ENCODE measurements at regions not wholly inside any gene's neighbourhood (a gene's known extent, or its start where the extent isn't known, plus 50 kb on each side); places are given as distances from the start of the nearest gene placed in this dataset.
"Not testable (repeated sequence)": the region's sequence is repeated elsewhere in the genome, so short reads cannot be mapped to it uniquely, and the experiment has no call there.

- no peak for DNase-seq (ENCODE audit: low spot score)
These were observed 420.9 kb upstream of the MGMT start for GRCh38 chr10:129046065-129046681.

DNA sequence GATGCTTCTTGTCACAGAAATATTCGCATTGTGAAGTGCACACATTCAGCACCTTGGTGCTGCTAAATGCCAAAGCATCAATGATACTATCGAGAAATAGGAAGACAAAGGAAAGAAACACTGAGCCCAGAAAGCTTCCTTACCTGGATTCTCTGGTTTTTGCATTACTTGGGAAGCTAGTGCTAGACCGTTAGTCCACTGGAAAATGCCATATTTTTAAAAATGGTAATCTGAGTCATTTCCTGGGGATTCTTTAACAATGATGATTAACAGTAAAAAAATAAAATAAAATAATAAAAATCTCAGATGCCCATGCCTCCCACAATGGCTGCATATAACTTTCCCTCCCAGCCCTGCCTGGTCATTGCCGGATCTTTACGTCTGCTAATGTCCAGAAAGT lies 420.1 kb upstream of the MGMT start:
- DNase-seq (ENCODE audit: low spot score): no peak

- DNase-seq (ENCODE audit: low spot score): no peak
These were observed 419.4 kb upstream of the MGMT start for GRCh38 chr10:129047600-129047999.

GRCh38 chr10:129048513-129048912 lies 418.5 kb upstream of the MGMT start:
- DNase-seq (ENCODE audit: low spot score): no peak

- no peak for DNase-seq (ENCODE audit: low spot score)
These were observed 417.5 kb upstream of the MGMT start for GRCh38 chr10:129049501-129049900.

DNA sequence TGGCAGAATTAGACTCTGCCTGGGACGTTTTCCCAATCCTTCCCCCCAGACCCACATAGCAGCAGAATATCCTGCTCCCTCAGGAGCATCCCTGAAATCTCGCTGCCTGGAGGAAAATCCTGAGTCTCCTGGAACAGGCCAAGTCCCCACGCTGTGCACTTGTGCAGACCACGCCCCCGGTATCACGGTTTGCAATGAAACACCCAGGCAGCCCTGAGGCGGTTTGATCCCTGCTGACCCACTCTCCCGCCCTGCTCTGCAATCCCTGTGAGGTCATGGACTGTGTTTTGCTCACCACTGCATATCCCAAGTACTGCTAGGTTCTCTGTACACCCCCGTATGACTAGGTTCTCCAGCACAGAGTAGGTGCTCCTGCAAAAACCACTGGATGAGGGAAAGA lies 411.8 kb upstream of the MGMT start:
- no peak for DNase-seq (ENCODE audit: low spot score)

GRCh38 chr10:129055986-129056385 lies 411.1 kb upstream of the MGMT start:
- DNase-seq (ENCODE audit: low spot score): no peak

DNA sequence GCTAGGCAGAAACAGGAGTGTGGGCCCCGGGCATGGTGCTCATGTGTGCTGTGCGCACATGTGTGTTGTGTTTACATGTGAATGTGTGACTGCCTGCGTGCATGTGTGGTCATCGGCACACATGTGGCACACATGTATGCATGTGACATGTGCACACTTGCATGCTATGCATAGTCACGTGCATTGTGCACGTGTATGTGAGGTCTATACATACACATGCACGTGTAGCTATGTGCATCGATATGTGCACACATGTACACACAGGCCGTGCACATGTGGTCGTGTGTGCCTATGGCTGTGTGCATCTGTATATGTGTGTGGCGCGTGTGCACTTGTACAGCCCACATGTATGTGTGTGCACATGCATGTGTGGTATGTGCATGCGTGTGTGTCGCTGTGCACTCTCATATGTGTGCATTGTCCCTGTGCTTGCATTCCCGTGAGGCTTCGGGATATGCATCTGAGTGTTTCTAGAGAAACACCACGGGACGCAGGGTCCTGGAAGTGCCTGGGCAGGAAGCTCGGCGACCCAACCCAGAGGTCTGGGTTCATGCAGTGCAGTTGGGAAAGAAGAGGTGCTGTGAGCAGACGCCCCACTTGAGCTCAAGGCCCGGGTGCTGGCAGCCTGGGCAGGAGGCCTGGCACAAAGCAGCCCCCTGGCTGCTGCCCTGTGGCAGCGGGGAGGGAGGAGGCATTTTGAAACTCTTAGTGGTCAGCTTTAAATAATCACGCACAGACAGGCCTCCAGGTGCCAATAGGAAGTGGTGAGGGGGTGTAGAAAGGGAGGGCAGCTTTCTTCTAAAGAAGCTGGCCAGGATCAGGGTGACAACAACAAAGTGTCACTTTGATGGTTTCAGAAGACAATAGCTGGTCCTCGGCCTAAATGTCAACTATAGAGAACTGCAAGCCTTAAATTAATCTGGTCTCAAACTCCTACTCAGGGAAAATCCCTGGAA lies 410.0 kb upstream of the MGMT start:
- DNase-seq (ENCODE audit: low spot score): no peak

- DNase-seq (ENCODE audit: low spot score): no peak
These were observed 409.0 kb upstream of the MGMT start for GRCh38 chr10:129057856-129058663.

DNA sequence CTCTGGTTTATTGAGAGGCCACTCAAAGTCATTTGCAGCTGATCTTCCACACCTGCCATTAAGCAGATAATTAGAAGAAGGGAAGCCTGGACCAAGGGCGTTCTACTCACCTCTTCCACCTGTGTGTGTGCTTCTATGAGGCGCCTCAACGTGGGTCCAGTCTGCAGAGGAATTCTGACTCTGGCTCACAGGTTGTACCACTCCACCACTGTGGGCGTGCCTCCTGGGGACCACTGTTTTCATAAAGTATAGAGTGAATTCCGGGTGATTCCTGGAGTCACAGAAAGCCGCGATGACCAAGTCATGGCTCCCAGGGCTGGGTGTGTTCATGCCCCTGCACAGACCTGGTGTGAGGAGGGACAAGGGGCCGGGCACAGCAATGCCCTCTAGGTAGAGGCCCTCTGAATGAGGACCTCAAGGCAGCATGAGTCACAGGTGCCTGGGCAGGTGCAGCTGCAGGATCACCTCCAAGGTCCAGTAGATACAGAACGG lies 408.3 kb upstream of the MGMT start:
- no peak for DNase-seq (ENCODE audit: low spot score)

DNA sequence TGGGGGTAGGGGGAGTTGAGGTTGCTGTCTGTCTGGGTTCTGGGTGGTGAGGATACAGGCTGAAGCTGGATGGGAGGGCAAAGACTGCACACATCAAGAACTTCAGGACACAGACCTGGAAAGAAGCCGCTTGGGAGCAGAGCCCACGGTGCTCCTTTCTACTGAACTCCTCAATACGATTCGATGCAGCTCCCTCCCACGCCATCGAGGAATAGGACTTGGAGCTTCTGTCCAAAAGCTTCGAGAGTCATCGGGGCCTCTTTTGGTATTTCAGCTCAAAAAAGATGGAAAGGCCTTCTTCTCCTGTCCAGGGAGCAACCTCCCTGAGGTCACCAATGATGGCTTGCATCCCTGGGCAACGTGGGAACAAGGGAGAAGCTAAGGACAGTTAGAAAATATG lies 407.1 kb upstream of the MGMT start:
- DNase-seq (ENCODE audit: low spot score): no peak

DNA sequence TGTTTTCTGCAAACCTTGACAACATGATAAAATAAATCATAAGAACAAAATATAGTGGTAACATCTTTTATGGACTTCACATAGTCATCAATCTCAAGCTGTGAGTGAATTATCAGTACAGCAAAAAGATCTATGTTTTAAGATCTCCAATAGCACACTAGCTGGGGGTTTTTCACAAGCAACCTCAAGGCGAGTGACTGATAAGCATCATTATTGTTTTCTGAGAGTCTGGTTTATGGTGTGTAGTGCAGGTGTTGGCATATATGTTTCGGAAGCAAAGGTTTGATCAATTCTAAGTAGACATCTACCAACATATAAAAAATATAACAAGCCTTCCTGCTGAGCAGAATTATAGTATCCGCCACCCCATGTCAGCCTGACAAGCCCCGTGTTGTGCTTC lies 403.8 kb upstream of the MGMT start:
- DNase-seq (ENCODE audit: low spot score): no peak

DNA sequence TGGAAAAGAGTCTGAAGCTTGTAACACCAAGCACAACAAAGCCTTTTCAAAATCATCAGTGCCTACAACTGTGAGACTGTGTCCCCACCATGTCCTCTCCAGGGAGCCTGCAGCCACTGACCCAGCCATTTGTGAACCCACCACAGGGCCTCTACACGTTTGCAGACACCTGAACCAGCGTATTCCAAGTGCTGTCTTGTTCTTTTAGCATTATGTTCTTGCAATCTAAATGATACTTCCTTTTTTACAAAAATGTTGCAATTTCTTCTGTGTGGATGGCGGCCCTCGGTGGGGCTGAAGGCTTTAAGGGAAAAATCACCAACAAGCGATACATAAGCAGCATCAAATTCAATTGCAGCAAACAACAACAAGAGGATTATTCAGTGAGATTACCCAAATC lies 403.2 kb upstream of the MGMT start:
- DNase-seq (ENCODE audit: low spot score): no peak

DNA sequence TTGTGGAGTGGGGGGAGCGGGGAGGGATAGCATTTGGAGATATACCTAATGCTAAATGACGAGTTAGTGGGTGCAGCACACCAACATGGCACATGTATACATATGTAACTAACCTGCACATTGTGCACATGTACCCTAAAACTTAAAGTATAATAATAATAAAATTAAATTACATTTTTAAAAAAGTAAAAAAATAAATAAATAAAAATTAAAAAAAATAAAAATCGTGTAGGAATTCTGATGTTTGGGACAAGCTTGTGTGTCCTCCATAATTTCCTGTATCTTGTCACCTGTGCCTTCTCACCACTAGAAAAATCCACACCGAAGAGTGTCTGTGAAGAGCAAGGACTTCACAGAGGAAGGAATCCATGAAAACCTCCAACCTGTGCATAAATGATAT lies 400.5 kb upstream of the MGMT start:
- not testable (repeated sequence) for DNase-seq (ENCODE audit: low spot score)

GRCh38 chr10:129071411-129071810 lies 395.6 kb upstream of the MGMT start:
- not testable (repeated sequence) for DNase-seq (ENCODE audit: low spot score)

- DNase-seq (ENCODE audit: low spot score): no peak
These were observed 392.1 kb upstream of the MGMT start for GRCh38 chr10:129074939-129075338.

DNA sequence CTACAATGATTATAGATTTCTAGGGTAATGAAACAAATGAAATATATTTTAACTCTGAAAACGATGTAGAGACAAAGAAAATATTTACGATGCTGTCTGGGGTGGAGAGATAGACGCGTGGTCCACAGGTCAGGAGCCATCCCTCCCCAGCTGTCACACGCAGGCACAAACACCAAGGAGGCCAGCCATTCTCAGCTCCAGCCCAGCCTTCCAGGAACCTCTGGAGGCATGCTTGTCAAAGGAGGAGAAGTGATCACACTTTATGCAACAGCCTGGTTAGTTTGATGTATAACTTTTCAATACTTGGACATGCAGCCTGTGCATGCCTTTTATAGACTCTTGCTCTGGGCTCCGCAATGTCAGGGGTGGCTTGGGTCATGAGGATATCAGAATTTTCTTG lies 391.5 kb upstream of the MGMT start:
- DNase-seq (ENCODE audit: low spot score): no peak

DNA sequence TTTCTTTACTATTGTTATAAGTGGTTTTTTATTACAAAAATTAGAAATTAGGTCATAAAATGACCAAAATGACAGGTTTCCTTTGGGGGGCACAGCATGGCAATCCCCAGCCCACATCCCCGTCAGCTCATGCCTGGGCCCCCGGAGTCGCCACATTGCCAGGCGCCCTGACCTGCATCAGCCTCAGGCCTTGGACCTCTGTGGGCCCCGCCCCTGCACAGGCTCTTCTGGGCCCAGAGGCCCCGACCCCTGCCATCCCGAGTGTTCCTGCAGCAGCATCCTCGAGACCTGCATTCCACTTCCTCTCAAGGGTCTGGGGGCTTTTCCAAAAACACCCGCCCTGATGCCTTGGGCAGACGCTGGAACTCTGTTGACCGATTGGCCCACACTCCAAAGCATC lies 391.1 kb upstream of the MGMT start:
- DNase-seq (ENCODE audit: low spot score): no peak

DNA sequence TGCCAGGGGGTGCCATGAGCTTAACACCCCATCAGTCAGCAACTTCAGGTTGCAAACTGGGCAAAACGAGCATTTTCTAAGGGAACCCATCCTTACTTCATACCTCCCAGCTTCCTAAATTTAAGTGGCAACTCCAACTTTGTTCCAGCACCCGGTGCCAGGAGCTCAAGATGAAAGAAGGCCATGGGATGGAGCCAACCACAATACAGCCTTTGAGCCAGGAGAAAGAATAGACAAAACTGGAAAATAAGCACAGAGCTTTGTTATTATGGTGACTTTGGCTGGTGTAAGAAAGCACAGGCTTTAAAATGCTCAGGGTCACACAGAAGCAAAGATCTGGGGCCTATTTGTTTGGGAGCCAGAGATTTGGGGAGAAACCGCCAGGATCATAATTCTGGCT lies 388.7 kb upstream of the MGMT start:
- DNase-seq (ENCODE audit: low spot score): no peak

DNA sequence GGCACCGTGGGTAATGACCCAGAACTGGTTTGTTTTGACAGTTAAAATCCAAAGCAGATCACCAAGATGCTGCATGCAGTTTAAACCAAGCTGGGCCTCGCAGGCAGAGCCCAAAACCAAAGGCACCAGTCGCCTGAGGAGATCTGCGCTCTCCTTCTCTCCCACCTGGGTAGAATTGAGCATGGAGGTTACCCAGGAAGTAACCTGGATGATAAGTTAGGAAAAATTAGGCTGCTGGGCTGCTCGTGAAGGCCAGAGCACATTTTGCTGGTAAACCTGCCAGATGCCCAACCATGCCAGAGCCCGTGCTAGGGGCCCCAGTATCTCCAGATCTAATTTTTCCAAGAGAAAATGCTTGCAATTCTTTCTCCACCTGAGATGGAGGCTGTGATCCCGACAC lies 388.3 kb upstream of the MGMT start:
- DNase-seq (ENCODE audit: low spot score): no peak

DNA sequence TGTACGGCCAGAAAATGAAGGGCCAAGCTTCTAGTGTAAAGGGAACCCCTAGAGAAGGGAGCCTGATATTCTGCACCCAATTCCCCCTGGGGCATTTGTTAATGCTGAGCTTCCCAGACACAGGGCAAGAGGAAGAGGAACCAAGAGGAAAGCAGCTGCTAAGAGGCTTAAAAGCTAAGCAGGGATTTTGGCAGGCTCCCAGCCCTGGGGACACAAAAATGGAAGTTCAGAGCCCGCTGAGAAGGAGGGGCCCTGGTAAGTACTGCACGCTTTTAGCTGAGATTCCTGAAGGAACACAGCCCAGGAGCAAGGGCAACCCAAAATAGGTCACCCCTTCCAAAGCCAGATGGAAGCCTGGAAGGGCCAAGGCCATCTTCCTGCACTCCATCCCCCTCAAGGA lies 387.3 kb upstream of the MGMT start:
- no peak for DNase-seq (ENCODE audit: low spot score)

GRCh38 chr10:129085811-129086210 lies 381.2 kb upstream of the MGMT start:
- no peak for DNase-seq (ENCODE audit: low spot score)

DNA sequence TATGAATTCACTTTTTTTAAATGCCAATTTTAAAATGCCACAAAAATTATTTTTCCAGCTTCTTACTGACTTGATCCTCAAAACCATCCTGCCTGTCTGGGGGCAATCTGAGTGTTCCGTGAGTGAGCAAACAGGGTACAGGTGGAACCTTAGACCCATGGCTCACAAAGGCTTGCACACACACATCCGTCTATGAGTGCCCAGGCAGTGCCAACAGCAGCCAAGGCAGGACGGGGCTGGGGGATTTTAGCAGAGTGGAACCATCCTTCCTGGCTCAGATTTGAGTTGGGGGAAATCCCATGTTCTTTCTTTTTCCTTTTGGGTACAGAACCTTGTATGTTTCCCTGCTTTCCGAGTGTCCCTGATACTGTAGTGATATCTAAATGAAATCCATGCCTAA lies 377.7 kb upstream of the MGMT start:
- DNase-seq (ENCODE audit: low spot score): no peak
